ENCODE measurements at regions not wholly inside any gene's neighbourhood (a gene's known extent, or its start where the extent isn't known, plus 50 kb on each side); places are given as distances from the start of the nearest gene placed in this dataset.
A peak's percentile ranks its signal among the peaks of the same experiment; 100 is the strongest.
"Not testable (repeated sequence)": the region's sequence is repeated elsewhere in the genome, so short reads cannot be mapped to it uniquely, and the experiment has no call there.

DNA sequence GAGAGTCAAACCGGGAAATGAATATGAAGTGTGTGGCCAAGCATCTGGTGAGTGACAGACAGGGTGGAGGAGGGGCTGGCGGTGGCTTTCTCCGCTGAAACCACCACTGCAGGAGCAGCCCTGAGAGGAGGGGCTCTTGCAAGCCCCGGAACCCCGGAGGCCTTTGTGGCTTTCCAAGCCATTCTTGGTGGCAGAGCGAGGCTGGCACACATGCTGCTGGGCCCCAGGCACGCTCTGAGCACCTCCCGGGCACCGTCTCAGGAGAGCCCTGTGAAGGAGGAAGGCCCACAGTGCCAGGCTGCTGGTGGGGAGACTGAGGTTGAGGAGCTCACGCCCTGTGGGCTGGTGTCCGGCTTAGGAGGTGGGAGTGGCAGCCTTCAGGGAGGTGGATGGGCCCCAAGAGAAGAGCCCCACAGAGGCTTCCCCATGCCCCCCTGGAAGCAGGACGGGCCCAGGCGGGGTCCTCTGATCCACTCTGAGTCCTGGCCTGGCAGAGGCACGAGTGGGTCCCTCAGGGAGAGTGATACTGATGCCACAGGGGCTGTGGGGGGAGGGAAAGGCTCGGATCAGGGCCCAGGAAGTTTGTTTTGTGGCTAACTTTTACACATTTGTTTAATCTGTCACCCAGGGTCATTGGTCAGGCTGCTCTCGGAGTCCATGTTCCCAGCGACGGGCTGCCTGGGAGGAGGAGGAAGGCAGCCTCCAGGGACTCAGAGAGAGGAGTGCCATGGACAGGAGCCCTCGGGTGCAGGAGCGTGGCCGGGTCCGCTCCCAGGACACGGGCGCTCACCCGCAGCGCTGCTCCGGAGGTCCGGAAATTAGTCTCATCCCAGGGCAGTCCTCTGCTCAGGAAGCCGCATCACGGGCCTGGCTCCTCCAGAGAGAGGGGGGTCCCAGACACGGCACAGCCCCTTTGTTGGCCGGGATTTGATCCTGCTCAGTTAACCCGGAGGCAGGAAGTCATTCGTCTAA, 170.7 kb downstream of the ERMARD start:
- H3K27me3 Mint-ChIP-seq = peaks cover 6% of the 10 kb centered on the region
- peaks cover 5% of the 10 kb centered on the region for H3K9me3 Mint-ChIP-seq
- H3K4me1 Mint-ChIP-seq (ENCODE audit: low read depth) = peaks cover 14% of the 10 kb centered on the region
- H3K36me3 Mint-ChIP-seq (ENCODE audit: low read depth) = no peaks in the 10 kb centered on the region
- no peak overlapping the region for H3K4me3 Mint-ChIP-seq
- peak overlapping the region; percentile 14 for H3K27ac Mint-ChIP-seq

DNA sequence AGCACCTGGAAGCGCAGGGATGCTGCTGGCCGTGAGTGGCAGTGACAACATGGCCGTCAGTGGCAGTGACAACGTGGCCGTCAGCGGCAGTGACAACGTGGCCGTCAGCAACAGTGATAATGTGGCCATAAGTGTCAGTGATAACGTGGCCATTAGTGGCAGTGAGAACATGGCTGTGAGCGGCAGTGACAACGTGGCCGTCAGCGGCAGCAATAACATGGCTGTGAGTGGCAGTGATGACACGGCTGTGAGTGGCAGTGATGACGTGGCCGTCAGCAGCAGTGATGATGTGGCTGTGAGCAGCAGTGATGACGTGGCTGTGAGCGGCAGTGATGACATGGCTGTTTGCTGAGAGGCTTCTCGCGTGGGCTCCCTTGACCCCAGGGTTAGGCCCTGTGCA, 169.8 kb downstream of the ERMARD start:
- no peaks in the 10 kb centered on the region for H3K36me3 Mint-ChIP-seq (ENCODE audit: low read depth)
- peaks cover 6% of the 10 kb centered on the region for H3K27me3 Mint-ChIP-seq
- H3K9me3 Mint-ChIP-seq = peaks cover 5% of the 10 kb centered on the region
- H3K4me3 Mint-ChIP-seq = no peak overlapping the region
- H3K4me1 Mint-ChIP-seq (ENCODE audit: low read depth) = peaks cover 14% of the 10 kb centered on the region
- H3K27ac Mint-ChIP-seq = no peak overlapping the region

DNA sequence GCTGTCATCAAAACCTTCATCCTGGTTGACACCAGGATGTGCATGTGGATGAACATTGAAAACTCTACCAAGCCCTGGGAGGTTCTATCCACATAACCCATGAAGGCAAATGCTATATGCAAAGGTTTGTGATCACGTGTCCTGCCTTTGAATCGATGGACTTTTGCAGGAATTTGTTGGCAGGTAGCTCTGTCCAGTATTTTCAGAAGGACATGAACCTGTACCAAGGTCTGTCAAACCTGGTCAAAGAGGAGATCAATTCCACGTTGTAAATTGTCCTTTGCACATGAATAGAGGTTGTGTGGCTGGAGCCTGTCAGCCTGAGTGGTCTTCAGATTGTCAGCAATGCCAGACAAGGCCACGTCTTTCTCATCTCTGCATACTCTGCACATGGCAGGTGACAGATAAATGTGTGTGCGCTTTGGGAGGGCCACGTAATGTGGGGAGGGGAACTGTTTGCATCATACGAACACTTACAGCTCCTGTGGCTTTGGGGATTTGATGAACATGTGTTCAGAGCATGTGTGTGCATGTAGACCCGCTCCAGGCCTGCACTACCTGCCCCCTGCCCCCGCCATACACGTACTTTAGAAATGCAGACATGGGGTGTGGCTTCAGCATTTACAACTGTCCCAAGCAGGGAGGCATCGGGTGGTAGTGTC, 169.1 kb downstream of the ERMARD start:
- no peaks in the 10 kb centered on the region for H3K36me3 Mint-ChIP-seq (ENCODE audit: low read depth)

DNA sequence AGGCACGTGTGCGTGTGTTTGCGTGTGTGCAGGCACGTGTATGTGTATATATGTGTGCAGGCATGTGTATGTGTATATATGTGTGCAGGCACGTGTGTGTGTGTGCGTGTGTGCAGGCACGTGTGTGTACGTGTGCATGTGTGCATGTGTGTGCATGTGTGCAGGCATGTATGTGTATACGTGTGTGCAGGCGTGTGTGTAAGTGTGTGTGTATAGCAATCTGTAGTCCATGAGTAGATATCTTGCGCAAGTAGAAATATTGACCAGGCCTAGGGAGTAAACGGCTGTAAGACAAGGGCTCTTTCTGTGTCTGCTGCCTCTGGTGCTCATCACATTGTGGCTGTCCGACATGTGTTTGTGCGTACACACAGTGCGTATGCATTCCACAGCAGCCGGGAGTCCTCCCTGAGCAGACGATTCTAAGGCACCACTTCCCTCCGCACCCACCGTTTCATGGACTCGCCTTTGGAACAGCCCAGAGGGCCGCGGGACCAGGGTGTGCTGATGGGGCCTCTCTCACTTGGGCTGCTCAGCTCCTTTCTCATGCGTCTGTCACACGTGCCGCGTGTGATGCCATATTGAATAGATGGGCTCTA, 167.6 kb downstream of the ERMARD start:
- H3K9me3 Mint-ChIP-seq = no peaks in the 10 kb centered on the region
- H3K27me3 Mint-ChIP-seq = peaks cover 3% of the 10 kb centered on the region
- no peak overlapping the region for H3K4me3 Mint-ChIP-seq
- H3K27ac Mint-ChIP-seq = no peak overlapping the region
- peaks cover 14% of the 10 kb centered on the region for H3K4me1 Mint-ChIP-seq (ENCODE audit: low read depth)
- no peaks in the 10 kb centered on the region for H3K36me3 Mint-ChIP-seq (ENCODE audit: low read depth)

More for the DNA sequence above, 169.1 kb downstream of the ERMARD start:
- Mint-ChIP-seq H3K27ac (no peak overlapping the region), H3K4me1 (ENCODE audit: low read depth) (peaks cover 14% of the 10 kb centered on the region), H3K9me3 (no peaks in the 10 kb centered on the region), H3K27me3 (peaks cover 2% of the 10 kb centered on the region), H3K4me3 (no peak overlapping the region)

DNA sequence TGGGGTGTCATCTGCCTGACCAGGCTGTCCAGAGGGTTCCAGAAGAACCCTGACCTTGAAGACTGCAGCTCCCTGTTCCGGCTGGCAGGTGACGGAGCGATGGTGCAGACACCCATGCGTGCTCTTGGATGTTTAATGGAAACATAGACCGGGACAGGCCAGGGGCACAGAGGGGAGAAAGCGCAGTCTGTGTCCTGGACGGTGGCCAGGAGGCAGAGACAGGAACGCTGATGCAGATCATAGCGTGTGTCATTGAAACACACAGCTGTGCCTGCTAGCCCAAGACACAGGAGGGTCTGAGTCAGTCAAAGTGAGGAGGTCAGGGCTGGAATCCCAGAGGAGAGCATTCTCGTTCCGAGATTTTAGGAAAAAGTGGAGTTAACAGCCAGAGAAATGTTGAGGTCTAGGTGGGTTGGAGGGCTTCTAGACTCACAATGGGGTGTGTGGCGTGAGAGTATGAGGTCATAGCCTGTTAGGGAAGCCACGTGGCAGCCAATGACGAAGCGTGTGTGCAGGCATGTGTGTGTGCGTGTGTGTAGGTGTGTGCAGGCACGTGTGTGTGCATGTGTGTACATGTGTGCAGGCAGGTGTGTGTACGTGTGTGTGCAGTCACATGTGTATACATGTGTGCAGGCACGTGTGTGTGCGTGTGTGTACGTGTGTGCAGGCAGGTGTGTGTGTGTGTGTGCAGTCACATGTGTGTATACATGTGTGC, 167.0 kb downstream of the ERMARD start:
- H3K36me3 Mint-ChIP-seq (ENCODE audit: low read depth) = no peaks in the 10 kb centered on the region
- no peak overlapping the region for H3K27ac Mint-ChIP-seq
- H3K9me3 Mint-ChIP-seq = no peaks in the 10 kb centered on the region
- H3K4me1 Mint-ChIP-seq (ENCODE audit: low read depth) = peaks cover 14% of the 10 kb centered on the region
- no peak overlapping the region for H3K4me3 Mint-ChIP-seq
- H3K27me3 Mint-ChIP-seq = peaks cover 3% of the 10 kb centered on the region

DNA sequence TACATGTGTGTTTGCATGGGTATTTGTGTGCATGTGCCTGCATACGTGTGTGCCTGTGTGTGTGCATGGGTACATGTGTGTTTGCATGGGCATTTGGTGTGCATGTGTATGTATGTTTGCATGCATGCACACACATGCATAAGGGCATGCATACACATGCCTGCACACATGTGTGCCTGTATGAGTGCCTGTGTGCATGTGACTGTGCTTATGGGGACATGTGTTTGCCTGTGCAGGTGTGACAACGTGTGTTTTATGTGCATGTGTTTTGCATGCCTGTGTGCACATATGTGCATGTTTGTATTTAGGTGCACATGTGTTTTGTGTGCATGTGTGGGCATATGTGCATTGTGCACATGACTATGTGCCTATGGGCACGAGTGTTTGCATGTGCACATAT, 165.7 kb downstream of the ERMARD start:
- no peaks in the 10 kb centered on the region for H3K36me3 Mint-ChIP-seq (ENCODE audit: low read depth)
- no peak overlapping the region for H3K27ac Mint-ChIP-seq
- no peak overlapping the region for H3K4me3 Mint-ChIP-seq
- H3K4me1 Mint-ChIP-seq (ENCODE audit: low read depth) = peaks cover 22% of the 10 kb centered on the region
- peaks cover 3% of the 10 kb centered on the region for H3K27me3 Mint-ChIP-seq
- no peaks in the 10 kb centered on the region for H3K9me3 Mint-ChIP-seq

DNA sequence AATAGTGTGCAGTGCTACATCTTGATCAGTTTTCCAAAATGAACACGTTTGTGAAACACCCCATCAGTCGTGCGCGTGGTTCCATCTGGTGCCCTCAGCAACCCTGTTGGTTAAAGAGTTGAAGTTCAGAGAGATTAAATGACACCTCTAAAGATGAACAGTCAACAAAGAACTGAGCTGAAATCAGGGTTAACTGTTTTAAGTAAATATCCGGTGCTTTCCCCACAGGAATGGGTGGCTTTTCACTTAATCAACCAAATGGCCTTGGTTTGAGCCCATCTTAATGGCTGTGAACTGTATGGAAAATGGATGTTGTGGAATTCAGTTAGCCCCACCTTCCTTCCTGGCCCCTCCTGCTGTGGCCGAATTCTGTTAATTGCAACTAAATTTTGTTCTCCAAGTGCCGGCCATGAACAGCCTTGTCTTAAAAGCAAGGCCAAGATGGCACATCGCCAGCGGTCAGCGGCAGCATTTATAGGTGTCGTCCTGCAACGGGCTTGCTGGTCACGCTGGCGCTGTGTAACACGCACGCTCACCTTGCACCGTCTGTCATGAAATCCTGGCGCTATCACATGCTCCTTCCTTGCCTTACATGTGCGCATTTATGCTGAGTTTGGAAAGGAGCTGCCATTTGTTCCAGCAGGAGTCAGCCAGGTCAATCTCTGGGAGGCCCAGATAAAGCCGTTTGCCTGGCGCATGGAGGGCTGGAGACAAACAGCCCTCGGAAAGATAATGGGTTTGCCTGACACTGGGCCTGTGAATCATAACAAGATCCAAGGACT, 164.5 kb downstream of the ERMARD start:
- H3K9me3 Mint-ChIP-seq = no peaks in the 10 kb centered on the region
- peaks cover 10% of the 10 kb centered on the region for H3K4me1 Mint-ChIP-seq (ENCODE audit: low read depth)
- H3K4me3 Mint-ChIP-seq = no peak overlapping the region
- H3K36me3 Mint-ChIP-seq (ENCODE audit: low read depth) = no peaks in the 10 kb centered on the region
- H3K27ac Mint-ChIP-seq = no peak overlapping the region
- H3K27me3 Mint-ChIP-seq = peaks cover 3% of the 10 kb centered on the region

DNA sequence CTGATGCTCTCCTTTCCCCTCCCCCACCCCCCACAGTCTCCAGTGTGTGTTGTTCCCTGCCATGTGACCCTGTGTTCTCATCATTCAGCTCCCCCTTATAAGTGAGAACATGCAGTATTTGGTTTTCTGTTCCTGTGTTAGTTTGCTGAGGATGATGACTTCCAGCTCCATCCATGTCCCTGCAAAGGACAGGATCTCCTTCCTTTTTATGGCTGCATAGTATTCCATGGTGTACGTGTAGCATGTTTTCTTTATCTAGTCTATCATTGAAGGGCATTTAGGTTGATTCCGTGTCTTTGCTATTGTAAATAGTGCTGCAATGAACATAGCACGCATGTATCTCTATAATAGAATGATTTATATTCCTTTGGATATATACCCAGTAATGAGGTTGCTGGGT, 162.3 kb downstream of the ERMARD start:
- H3K9me3 Mint-ChIP-seq; H3K36me3 Mint-ChIP-seq (ENCODE audit: low read depth); H3K27me3 Mint-ChIP-seq; H3K4me3 Mint-ChIP-seq; H3K4me1 Mint-ChIP-seq (ENCODE audit: low read depth); H3K27ac Mint-ChIP-seq: not testable (repeated sequence)

DNA sequence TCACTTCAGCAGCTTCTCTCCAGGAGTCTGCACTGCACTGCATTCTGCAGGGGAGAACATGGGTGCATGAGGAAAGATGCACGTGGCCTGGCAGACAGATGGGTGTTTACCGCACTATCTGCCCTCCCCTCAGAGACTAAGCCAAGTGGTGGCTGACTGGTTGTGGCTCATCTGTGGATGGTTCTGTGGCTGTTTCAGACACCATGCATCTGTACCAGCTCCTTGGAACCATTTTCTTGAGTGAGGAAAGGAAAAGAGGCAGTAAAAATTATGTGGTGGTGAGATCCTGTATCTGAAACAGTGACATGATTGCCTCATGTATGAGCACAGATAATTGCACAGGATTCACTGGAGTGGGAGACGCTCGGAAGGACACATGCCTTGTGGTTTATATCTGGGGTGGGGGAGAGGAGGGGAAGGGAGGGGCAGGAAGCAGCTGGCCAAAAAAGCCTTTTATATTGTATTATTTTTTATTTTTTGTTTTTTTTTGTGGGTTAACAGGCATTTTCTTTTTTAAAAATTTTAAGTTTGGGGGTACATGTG, 161.7 kb downstream of the ERMARD start:
- no peaks in the 10 kb centered on the region for H3K36me3 Mint-ChIP-seq (ENCODE audit: low read depth)
- no peak overlapping the region for H3K4me3 Mint-ChIP-seq
- H3K27me3 Mint-ChIP-seq = peaks cover 6% of the 10 kb centered on the region
- no peak overlapping the region for H3K27ac Mint-ChIP-seq
- no peaks in the 10 kb centered on the region for H3K9me3 Mint-ChIP-seq
- peaks cover 8% of the 10 kb centered on the region for H3K4me1 Mint-ChIP-seq (ENCODE audit: low read depth)

DNA sequence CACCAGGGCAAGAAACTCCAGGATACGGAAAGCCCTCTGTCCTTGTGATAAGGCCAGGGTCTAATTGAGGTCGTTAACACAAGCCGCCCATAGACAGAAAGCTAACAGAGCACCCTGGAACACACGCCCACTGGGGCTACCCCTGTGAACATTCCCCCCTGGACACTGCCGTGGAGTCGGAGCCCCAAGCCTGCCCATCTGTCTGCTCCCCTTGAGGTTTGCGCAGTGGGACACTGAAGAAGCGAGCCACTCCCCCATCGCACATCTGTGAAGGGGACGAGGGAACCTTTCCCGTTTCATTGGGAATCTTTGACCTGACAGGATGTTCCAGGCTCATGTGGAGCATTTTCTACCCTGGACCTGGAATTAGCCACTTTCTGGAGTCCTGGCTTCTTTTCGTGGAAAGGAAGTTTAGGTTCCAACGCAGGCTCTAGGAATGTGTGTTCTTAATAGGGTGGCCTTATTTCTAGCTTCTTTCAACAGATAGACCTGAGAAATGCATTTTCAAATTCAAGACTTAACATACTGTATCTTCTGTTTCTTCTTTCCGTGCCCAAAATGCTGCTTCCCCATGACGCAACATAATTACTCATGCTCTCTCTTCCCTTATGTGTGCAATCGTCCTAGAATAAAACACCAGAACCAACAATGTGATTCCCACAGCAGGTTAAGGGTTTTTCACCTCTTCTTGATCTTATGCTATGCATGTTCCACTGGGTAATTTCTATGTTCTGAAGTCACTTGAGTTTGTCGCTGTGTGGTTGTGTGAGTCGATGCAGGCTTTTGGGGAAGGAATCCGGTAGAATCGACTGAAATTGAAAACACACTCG, 161.1 kb downstream of the ERMARD start:
- Mint-ChIP-seq H3K4me1 (ENCODE audit: low read depth) (peaks cover 8% of the 10 kb centered on the region), H3K27ac (no peak overlapping the region), H3K9me3 (no peaks in the 10 kb centered on the region), H3K36me3 (ENCODE audit: low read depth) (no peaks in the 10 kb centered on the region), H3K4me3 (no peak overlapping the region), H3K27me3 (peaks cover 6% of the 10 kb centered on the region)

DNA sequence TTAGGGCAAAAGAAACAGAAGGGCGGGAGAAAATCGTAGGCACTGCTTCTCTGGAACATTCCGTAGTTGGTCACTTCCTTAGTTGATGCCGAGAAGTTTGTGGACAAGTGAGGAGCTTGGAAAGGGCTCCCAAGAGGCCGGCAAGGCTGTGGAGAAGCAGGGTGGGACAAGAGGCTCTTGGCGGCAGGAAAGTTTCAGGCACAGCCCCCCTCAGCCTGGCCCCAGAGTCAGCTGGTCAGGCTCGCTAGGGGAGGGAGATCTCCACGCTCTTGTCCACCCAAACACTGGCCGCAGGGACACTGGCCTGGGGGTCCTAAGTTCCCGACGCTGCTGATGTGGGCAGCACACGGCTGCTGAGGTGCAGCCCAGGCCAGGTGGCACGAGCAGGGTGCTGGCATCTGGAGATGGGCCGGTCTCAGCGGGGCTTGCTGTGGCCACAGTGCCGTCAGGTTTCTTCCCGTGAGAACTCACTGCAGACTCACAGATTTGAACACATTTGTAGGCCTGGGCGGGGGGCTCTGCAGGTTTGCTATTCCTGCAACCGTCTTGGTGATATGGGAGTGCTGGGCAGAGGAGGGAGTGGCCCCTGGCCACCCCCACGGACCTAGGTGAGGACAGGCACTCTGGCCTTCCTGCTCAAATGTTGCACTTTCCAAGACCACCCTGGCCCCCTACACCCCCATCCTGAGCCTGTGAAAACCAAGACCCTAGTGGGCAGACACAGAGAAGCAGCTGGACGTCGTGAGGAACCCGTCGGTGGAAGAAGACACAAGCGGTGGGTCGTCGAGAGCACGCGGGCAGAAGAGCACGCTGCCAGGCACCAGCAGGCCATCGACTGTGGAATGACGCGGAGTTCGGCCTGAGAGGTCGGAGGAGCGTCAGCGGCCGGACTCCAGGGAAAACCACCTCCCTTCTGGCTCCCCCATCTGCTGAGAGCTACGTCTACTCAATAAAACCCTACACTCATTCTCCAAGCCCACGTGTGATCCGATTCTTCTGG, 160.1 kb downstream of the ERMARD start:
- no peaks in the 10 kb centered on the region for H3K9me3 Mint-ChIP-seq
- no peaks in the 10 kb centered on the region for H3K36me3 Mint-ChIP-seq (ENCODE audit: low read depth)
- peaks cover 6% of the 10 kb centered on the region for H3K27me3 Mint-ChIP-seq
- peaks cover 8% of the 10 kb centered on the region for H3K4me1 Mint-ChIP-seq (ENCODE audit: low read depth)
- H3K27ac Mint-ChIP-seq = no peak overlapping the region
- no peak overlapping the region for H3K4me3 Mint-ChIP-seq

DNA sequence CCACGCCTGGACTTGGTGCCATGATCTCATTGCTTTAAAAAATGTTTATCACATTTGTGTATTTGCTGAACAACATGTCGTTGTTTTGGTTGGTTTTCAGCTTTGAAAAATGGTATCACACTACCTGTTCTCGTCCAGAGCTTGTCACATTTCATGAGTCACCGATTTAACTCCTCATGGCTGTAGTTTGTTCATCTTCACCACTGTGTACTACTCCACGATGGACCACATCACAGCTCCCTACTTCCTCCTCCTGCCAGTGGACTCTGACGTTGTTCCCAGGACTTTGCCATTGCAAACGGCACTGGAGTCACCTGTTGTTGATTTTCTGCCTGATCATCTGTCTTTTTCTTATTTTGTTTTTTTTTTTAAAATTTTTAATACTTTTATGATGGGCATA, 157.7 kb downstream of the ERMARD start:
- no peak overlapping the region for H3K27ac Mint-ChIP-seq
- no peaks in the 10 kb centered on the region for H3K36me3 Mint-ChIP-seq (ENCODE audit: low read depth)
- no peaks in the 10 kb centered on the region for H3K9me3 Mint-ChIP-seq
- no peak overlapping the region for H3K4me3 Mint-ChIP-seq
- H3K4me1 Mint-ChIP-seq (ENCODE audit: low read depth) = peaks cover 8% of the 10 kb centered on the region
- peaks cover 6% of the 10 kb centered on the region for H3K27me3 Mint-ChIP-seq
